OCI-LY1 (cell line): ENCODE measurements at regions not wholly inside any gene's neighbourhood (a gene's known extent, or its start where the extent isn't known, plus 50 kb on each side); places are given as distances from the start of the nearest gene placed in this dataset.
"Not testable (repeated sequence)": the region's sequence is repeated elsewhere in the genome, so short reads cannot be mapped to it uniquely, and the experiment has no call there.

Experiments used
- EZH2 ChIP-seq: fragments of 200-600 bp; sonication (generic), shearing (Covaris generic); IDR thresholded peaks from 2 replicates; pipeline ENCODE4 v1.8.0; 2017; ENCODE audit warnings: borderline replicate concordance, mixed run types, mild to moderate bottlenecking, antibody characterized with exemption, low read length, moderate library complexity, mixed read lengths
- TF ChIP-seq, protein P1 (sequence below): fragments of 200-600 bp; sonication (generic), shearing (Covaris generic); IDR thresholded peaks from 2 replicates; pipeline ENCODE4 v1.5.1; 2017; ENCODE audit warnings: mild to moderate bottlenecking, antibody characterized with exemption, low read length, moderate library complexity, mixed read lengths

- not testable (repeated sequence) for TF ChIP-seq EZH2
- TF ChIP-seq, protein P1, sequence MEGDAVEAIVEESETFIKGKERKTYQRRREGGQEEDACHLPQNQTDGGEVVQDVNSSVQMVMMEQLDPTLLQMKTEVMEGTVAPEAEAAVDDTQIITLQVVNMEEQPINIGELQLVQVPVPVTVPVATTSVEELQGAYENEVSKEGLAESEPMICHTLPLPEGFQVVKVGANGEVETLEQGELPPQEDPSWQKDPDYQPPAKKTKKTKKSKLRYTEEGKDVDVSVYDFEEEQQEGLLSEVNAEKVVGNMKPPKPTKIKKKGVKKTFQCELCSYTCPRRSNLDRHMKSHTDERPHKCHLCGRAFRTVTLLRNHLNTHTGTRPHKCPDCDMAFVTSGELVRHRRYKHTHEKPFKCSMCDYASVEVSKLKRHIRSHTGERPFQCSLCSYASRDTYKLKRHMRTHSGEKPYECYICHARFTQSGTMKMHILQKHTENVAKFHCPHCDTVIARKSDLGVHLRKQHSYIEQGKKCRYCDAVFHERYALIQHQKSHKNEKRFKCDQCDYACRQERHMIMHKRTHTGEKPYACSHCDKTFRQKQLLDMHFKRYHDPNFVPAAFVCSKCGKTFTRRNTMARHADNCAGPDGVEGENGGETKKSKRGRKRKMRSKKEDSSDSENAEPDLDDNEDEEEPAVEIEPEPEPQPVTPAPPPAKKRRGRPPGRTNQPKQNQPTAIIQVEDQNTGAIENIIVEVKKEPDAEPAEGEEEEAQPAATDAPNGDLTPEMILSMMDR = not testable (repeated sequence)
Observed at GRCh38 chrX:102818269-102818668, 97.7 kb downstream of the GPRASP3 start.
